ENCODE measurements at regions not wholly inside any gene's neighbourhood (a gene's known extent, or its start where the extent isn't known, plus 50 kb on each side); places are given as distances from the start of the nearest gene placed in this dataset.

GRCh38 chr11:112793416-112793815, 167.8 kb upstream of the NCAM1 start:
- Histone ChIP-seq H3K9me3 (ENCODE audit: control insufficient read depth, low read depth, low read length) (no peaks in the 10 kb centered on the region), H3K4me1 (ENCODE audit: control insufficient read depth, insufficient read depth, low read length) (no peaks in the 10 kb centered on the region), H3K36me3 (ENCODE audit: control insufficient read depth, insufficient read depth, low read length) (no peaks in the 10 kb centered on the region), H3K27ac (ENCODE audit: low read length) (no peak overlapping the region), H3K27me3 (ENCODE audit: control insufficient read depth, insufficient read depth, low read length) (no peaks in the 10 kb centered on the region), H3K4me3 (ENCODE audit: low read length) (no peak overlapping the region)
- DNase-seq, result no peak
- no CpG with 5 or more reads among the region's 1 CpG for WGBS (ENCODE audit: insufficient coverage, low lambda C conversion rate)

GRCh38 chr11:112794331-112794846, 166.8 kb upstream of the NCAM1 start:
- no peak for DNase-seq
- Histone ChIP-seq H3K4me3 (ENCODE audit: low read length) (no peak overlapping the region), H3K36me3 (ENCODE audit: control insufficient read depth, insufficient read depth, low read length) (no peaks in the 10 kb centered on the region), H3K27me3 (ENCODE audit: control insufficient read depth, insufficient read depth, low read length) (no peaks in the 10 kb centered on the region), H3K9me3 (ENCODE audit: control insufficient read depth, low read depth, low read length) (no peaks in the 10 kb centered on the region), H3K27ac (ENCODE audit: low read length) (no peak overlapping the region), H3K4me1 (ENCODE audit: control insufficient read depth, insufficient read depth, low read length) (no peaks in the 10 kb centered on the region)
- no CpG with 5 or more reads among the region's 2 CpGs for WGBS (ENCODE audit: insufficient coverage, low lambda C conversion rate)

GRCh38 chr11:112795142-112795815, 165.9 kb upstream of the NCAM1 start:
- Histone ChIP-seq H3K27me3 (ENCODE audit: control insufficient read depth, insufficient read depth, low read length) (no peaks in the 10 kb centered on the region), H3K4me1 (ENCODE audit: control insufficient read depth, insufficient read depth, low read length) (no peaks in the 10 kb centered on the region), H3K36me3 (ENCODE audit: control insufficient read depth, insufficient read depth, low read length) (no peaks in the 10 kb centered on the region), H3K4me3 (ENCODE audit: low read length) (no peak overlapping the region), H3K27ac (ENCODE audit: low read length) (no peak overlapping the region), H3K9me3 (ENCODE audit: control insufficient read depth, low read depth, low read length) (no peaks in the 10 kb centered on the region)
- 80% methylated on average over 1 of the region's 14 CpGs for WGBS (ENCODE audit: insufficient coverage, low lambda C conversion rate)
- no peak for DNase-seq

- no peaks in the 10 kb centered on the region for H3K27me3 ChIP-seq (ENCODE audit: control insufficient read depth, insufficient read depth, low read length)
- H3K4me1 ChIP-seq (ENCODE audit: control insufficient read depth, insufficient read depth, low read length), result no peaks in the 10 kb centered on the region
- no peak overlapping the region for H3K4me3 ChIP-seq (ENCODE audit: low read length)
- H3K27ac ChIP-seq (ENCODE audit: low read length), result peak overlapping the region; percentile 12
- 50% methylated on average over 2 of the region's 17 CpGs for WGBS (ENCODE audit: insufficient coverage, low lambda C conversion rate)
- H3K9me3 ChIP-seq (ENCODE audit: control insufficient read depth, low read depth, low read length), result no peaks in the 10 kb centered on the region
- DNase-seq, result no peak
- no peaks in the 10 kb centered on the region for H3K36me3 ChIP-seq (ENCODE audit: control insufficient read depth, insufficient read depth, low read length)
Observed at GRCh38 chr11:112795911-112796649, 165.1 kb upstream of the NCAM1 start.

GRCh38 chr11:112797092-112797491, 164.1 kb upstream of the NCAM1 start:
- Histone ChIP-seq H3K4me3 (ENCODE audit: low read length) (no peak overlapping the region), H3K36me3 (ENCODE audit: control insufficient read depth, insufficient read depth, low read length) (no peaks in the 10 kb centered on the region), H3K27me3 (ENCODE audit: control insufficient read depth, insufficient read depth, low read length) (no peaks in the 10 kb centered on the region), H3K9me3 (ENCODE audit: control insufficient read depth, low read depth, low read length) (no peaks in the 10 kb centered on the region), H3K4me1 (ENCODE audit: control insufficient read depth, insufficient read depth, low read length) (no peaks in the 10 kb centered on the region), H3K27ac (ENCODE audit: low read length) (no peak overlapping the region)
- DNase-seq, result no peak
- WGBS (ENCODE audit: insufficient coverage, low lambda C conversion rate), result no CpG with 5 or more reads among the region's 2 CpGs

GRCh38 chr11:112797648-112798293, 163.4 kb upstream of the NCAM1 start:
- Histone ChIP-seq H3K9me3 (ENCODE audit: control insufficient read depth, low read depth, low read length) (no peaks in the 10 kb centered on the region), H3K27me3 (ENCODE audit: control insufficient read depth, insufficient read depth, low read length) (no peaks in the 10 kb centered on the region), H3K36me3 (ENCODE audit: control insufficient read depth, insufficient read depth, low read length) (no peaks in the 10 kb centered on the region), H3K4me3 (ENCODE audit: low read length) (no peak overlapping the region), H3K4me1 (ENCODE audit: control insufficient read depth, insufficient read depth, low read length) (no peaks in the 10 kb centered on the region), H3K27ac (ENCODE audit: low read length) (no peak overlapping the region)
- 94% methylated on average over 2 of the region's 14 CpGs for WGBS (ENCODE audit: insufficient coverage, low lambda C conversion rate)
- no peak for DNase-seq

GRCh38 chr11:112801025-112801816, 160.0 kb upstream of the NCAM1 start:
- H3K27ac ChIP-seq (ENCODE audit: low read length), result no peak overlapping the region
- H3K4me3 ChIP-seq (ENCODE audit: low read length), result no peak overlapping the region
- H3K27me3 ChIP-seq (ENCODE audit: control insufficient read depth, insufficient read depth, low read length), result no peaks in the 10 kb centered on the region
- no CpG with 5 or more reads among the region's 11 CpGs for WGBS (ENCODE audit: insufficient coverage, low lambda C conversion rate)
- no peaks in the 10 kb centered on the region for H3K9me3 ChIP-seq (ENCODE audit: control insufficient read depth, low read depth, low read length)
- H3K4me1 ChIP-seq (ENCODE audit: control insufficient read depth, insufficient read depth, low read length), result no peaks in the 10 kb centered on the region
- H3K36me3 ChIP-seq (ENCODE audit: control insufficient read depth, insufficient read depth, low read length), result no peaks in the 10 kb centered on the region
- DNase-seq, result no peak

- H3K9me3 ChIP-seq (ENCODE audit: control insufficient read depth, low read depth, low read length), result no peaks in the 10 kb centered on the region
- no peaks in the 10 kb centered on the region for H3K27me3 ChIP-seq (ENCODE audit: control insufficient read depth, insufficient read depth, low read length)
- H3K4me3 ChIP-seq (ENCODE audit: low read length), result no peak overlapping the region
- no peaks in the 10 kb centered on the region for H3K36me3 ChIP-seq (ENCODE audit: control insufficient read depth, insufficient read depth, low read length)
- DNase-seq, result no peak
- no CpG with 5 or more reads among the region's 5 CpGs for WGBS (ENCODE audit: insufficient coverage, low lambda C conversion rate)
- no peaks in the 10 kb centered on the region for H3K4me1 ChIP-seq (ENCODE audit: control insufficient read depth, insufficient read depth, low read length)
- no peak overlapping the region for H3K27ac ChIP-seq (ENCODE audit: low read length)
Observed at GRCh38 chr11:112801817-112802088, 159.5 kb upstream of the NCAM1 start.

GRCh38 chr11:112805658-112806057, 155.6 kb upstream of the NCAM1 start:
- no CpG with 5 or more reads among the region's 3 CpGs for WGBS (ENCODE audit: insufficient coverage, low lambda C conversion rate)
- no peak for DNase-seq
- H3K4me1 ChIP-seq (ENCODE audit: control insufficient read depth, insufficient read depth, low read length), result no peaks in the 10 kb centered on the region
- H3K27ac ChIP-seq (ENCODE audit: low read length), result no peak overlapping the region
- H3K9me3 ChIP-seq (ENCODE audit: control insufficient read depth, low read depth, low read length), result no peaks in the 10 kb centered on the region
- no peaks in the 10 kb centered on the region for H3K36me3 ChIP-seq (ENCODE audit: control insufficient read depth, insufficient read depth, low read length)
- H3K4me3 ChIP-seq (ENCODE audit: low read length), result no peak overlapping the region
- H3K27me3 ChIP-seq (ENCODE audit: control insufficient read depth, insufficient read depth, low read length), result no peaks in the 10 kb centered on the region

- Histone ChIP-seq H3K27ac (ENCODE audit: low read length) (no peak overlapping the region), H3K36me3 (ENCODE audit: control insufficient read depth, insufficient read depth, low read length) (no peaks in the 10 kb centered on the region), H3K27me3 (ENCODE audit: control insufficient read depth, insufficient read depth, low read length) (no peaks in the 10 kb centered on the region), H3K4me1 (ENCODE audit: control insufficient read depth, insufficient read depth, low read length) (no peaks in the 10 kb centered on the region), H3K4me3 (ENCODE audit: low read length) (no peak overlapping the region), H3K9me3 (ENCODE audit: control insufficient read depth, low read depth, low read length) (no peaks in the 10 kb centered on the region)
- no peak for DNase-seq
Observed at GRCh38 chr11:112806256-112806655, 155.0 kb upstream of the NCAM1 start.

Measured in large intestine (tissue), 3 donors.